ENCODE measurements at regions not wholly inside any gene's neighbourhood (a gene's known extent, or its start where the extent isn't known, plus 50 kb on each side); places are given as distances from the start of the nearest gene placed in this dataset.

DNA sequence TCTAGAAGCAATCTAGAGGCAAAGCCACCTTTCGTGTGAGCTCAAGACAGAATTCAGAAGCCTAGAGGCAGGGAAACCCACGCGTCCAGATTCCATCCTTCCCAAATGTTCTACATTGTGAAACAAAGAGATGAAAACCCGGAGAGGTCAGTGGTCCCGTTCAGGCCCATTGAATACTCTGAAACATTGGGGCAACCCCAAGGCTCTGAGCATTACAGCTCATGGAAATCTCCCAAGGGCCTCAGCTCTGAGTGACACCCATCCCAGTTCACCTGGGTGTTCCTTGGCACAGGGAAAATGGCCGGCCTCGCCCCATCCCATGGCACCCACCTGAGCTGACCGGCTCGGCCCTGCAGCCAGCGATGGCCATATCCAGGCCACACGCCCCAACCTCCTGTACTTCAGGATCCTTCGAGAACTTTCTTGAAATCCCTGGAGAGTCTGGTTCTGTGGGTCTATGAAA, 128.6 kb upstream of the FGF3 start (continued):
- TF ChIP-seq, protein P1, sequence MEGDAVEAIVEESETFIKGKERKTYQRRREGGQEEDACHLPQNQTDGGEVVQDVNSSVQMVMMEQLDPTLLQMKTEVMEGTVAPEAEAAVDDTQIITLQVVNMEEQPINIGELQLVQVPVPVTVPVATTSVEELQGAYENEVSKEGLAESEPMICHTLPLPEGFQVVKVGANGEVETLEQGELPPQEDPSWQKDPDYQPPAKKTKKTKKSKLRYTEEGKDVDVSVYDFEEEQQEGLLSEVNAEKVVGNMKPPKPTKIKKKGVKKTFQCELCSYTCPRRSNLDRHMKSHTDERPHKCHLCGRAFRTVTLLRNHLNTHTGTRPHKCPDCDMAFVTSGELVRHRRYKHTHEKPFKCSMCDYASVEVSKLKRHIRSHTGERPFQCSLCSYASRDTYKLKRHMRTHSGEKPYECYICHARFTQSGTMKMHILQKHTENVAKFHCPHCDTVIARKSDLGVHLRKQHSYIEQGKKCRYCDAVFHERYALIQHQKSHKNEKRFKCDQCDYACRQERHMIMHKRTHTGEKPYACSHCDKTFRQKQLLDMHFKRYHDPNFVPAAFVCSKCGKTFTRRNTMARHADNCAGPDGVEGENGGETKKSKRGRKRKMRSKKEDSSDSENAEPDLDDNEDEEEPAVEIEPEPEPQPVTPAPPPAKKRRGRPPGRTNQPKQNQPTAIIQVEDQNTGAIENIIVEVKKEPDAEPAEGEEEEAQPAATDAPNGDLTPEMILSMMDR (IDR thresholded peaks at IDR 0.05 in 2 of 3, conservative IDR thresholded peaks at IDR 0.05 in 1 of 3; ENCODE audit: control insufficient read depth in 2 of 3, extremely low read depth in 1 of 3, insufficient read depth in 1 of 3, low read depth in 3 of 3, low read length in 3 of 3), result no peak

DNA sequence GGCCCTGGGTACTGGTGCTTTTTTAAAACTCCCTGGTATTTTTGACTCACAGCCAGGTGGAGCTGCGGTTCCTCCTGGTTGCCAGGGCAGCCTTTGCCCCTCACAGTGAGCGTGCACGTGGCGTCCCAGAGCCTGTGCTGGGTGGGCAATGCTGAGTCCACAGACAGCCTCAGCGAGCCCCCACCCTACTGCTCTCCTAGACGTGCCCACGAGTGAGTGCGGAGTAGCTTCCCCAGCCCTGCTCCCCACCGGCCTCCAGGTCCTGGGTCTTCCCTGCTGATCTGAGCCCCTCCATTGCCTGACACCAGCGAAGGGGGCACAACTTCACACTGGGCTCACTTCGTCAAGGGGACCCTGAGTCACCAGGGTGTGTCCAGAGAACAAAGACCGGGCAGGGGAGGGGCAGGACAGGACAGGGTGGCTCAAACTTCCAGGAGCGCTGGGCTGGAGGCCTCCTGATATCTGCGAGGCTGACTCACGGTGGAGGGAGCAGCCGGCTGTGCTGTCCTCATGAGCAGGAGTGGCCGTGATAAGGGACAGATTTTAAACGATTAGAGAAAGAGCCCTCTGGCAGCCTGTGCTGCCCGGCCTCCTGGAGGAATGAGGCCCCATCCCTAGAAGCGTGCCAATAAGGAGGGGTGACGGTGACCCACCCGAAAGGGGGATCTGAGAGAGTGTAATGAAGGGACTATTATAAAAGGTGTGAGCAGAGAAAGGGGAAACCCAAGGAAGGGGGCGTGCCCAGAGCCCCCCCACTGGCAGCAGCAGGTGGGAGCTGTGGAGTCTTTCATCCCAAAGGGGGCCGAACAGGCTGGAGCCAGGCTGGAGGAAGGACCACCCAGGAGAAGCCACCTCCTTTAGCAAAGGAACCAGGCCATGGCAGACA, 129.3 kb upstream of the FGF3 start:
- Histone ChIP-seq H4K20me1 (ENCODE audit: control insufficient read depth, insufficient read depth) (no peaks in the 10 kb centered on the region), H3K36me3 (ENCODE audit: control insufficient read depth in 2 of 2, insufficient read depth in 2 of 2, low read length in 1 of 2) (no peaks in the 10 kb centered on the region), H3K4me1 (ENCODE audit: control insufficient read depth, insufficient read depth, low read length) (no peaks in the 10 kb centered on the region), H3K4me2 (ENCODE audit: control insufficient read depth, insufficient read depth) (no peak overlapping the region), H3K27me3 (replicated peaks in 1 of 2; ENCODE audit: control insufficient read depth in 2 of 2, insufficient read depth in 2 of 2, low read length in 1 of 2) (no peaks in the 10 kb centered on the region; a peak in 1 of 4 replicates), H3K9ac (ENCODE audit: control insufficient read depth, insufficient read depth, low read length) (no peak overlapping the region), H3K4me3 (no peak overlapping the region), H2AFZ (ENCODE audit: control insufficient read depth, low read depth, low read length) (no peak overlapping the region), H3K9me3 (replicated peaks; ENCODE audit: control insufficient read depth, insufficient read depth, low read length) (peaks cover 3% of the 10 kb centered on the region; the same call in 1 of the 3 replicates), H3K27ac (ENCODE audit: control insufficient read depth, insufficient read depth) (no peak overlapping the region), H3K79me2 (ENCODE audit: control insufficient read depth, insufficient read depth, low read length) (no peaks in the 10 kb centered on the region)
- WGBS (ENCODE audit: insufficient coverage, insufficient replicate concordance, low lambda C conversion rate, missing lambda C conversion rate), result 27% methylated on average over 24 of the region's 24 CpGs
- FAIRE-seq (no peak), DNase-seq (ENCODE audit: low read depth, low spot score) (no peak), ATAC-seq (no peak)
- in situ Hi-C loops (cut with MboI) (no loop called here), intact Hi-C loops (cut with micrococcal nuclease; ENCODE audit: unreplicated experiment) (no loop called here)
- CTCF ChIA-PET, result no interaction called here
- SMC1A ChIA-PET (ENCODE audit: uncharacterized antibody, unreplicated experiment), result no interaction called here
- TF ChIP-seq PML (IDR thresholded peaks at IDR 0.05; ENCODE audit: low read length), result no peak
- TF ChIP-seq, protein P1 (IDR thresholded peaks at IDR 0.05 in 2 of 3, conservative IDR thresholded peaks at IDR 0.05 in 1 of 3; ENCODE audit: control insufficient read depth in 2 of 3, extremely low read depth in 1 of 3, insufficient read depth in 1 of 3, low read depth in 3 of 3, low read length in 3 of 3), result 0 out of 6 replicates have a peak, but pooled peaks of 1 of the 3 experiments have one; percentile 2
- POLR2A ChIA-PET, result no interaction called here
- BruUV-seq (replicated peaks), result no TSS peak
- RAD21 ChIA-PET (ENCODE audit: unreplicated experiment), result no interaction called here

Data from GM12878 (cell line).